ENCODE measurements at regions not wholly inside any gene's neighbourhood (a gene's known extent, or its start where the extent isn't known, plus 50 kb on each side); places are given as distances from the start of the nearest gene placed in this dataset.

DNA sequence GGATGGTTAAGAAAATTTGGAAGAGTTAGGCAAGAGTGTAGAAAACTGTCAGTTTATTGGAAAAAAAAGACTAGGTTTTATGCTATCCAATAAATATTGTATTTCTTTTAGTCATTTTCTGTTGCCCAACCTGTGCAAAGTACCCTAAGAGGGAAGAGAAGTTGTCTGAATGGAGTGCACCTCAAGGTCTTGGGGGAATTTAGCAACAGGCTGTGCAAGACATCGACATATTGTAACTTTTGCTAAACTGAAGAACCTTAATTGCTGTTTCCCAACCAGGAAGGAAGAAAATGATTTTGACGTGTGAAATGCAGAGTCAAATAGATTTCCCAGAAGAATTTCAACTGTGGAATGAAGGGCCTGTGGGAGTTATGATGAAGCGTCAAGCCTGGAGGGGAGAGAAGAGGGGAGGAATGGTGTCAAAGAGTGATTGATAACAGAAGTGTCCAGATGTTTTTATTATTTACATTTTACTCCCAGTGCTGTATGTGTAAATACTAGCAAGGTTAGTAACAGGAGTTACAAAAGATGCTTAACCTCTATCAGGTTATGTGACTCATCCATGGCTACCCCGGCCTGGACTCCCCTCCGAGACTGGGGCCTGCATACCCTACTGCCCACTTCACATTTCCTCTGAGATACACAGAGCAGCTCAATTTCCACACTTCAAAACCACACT is 246.8 kb downstream of the MYLK4 start:
- TF ChIP-seq EZH2 (IDR thresholded peaks at IDR 0.05; ENCODE audit: borderline replicate concordance): no peak
- TF ChIP-seq, protein P1, sequence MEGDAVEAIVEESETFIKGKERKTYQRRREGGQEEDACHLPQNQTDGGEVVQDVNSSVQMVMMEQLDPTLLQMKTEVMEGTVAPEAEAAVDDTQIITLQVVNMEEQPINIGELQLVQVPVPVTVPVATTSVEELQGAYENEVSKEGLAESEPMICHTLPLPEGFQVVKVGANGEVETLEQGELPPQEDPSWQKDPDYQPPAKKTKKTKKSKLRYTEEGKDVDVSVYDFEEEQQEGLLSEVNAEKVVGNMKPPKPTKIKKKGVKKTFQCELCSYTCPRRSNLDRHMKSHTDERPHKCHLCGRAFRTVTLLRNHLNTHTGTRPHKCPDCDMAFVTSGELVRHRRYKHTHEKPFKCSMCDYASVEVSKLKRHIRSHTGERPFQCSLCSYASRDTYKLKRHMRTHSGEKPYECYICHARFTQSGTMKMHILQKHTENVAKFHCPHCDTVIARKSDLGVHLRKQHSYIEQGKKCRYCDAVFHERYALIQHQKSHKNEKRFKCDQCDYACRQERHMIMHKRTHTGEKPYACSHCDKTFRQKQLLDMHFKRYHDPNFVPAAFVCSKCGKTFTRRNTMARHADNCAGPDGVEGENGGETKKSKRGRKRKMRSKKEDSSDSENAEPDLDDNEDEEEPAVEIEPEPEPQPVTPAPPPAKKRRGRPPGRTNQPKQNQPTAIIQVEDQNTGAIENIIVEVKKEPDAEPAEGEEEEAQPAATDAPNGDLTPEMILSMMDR (IDR thresholded peaks at IDR 0.05; ENCODE audit: poor library complexity): no peak

All from hepatocyte (in vitro differentiated cells).